Thyroid gland (tissue), 4 donors: ENCODE measurements at regions not wholly inside any gene's neighbourhood (a gene's known extent, or its start where the extent isn't known, plus 50 kb on each side); places are given as distances from the start of the nearest gene placed in this dataset.

Experiments
- CTCF ChIP-seq, 6 experiments: fragments of 200-600 bp in 3 of 6; fragments of 450-650 bp in 3 of 6; sonication (generic) in 3 of 6; IDR thresholded peaks; one replicate each; pipeline ENCODE4 v1.5.1; 2016 to 2019; ENCODE audit warnings: antibody characterized with exemption in 6 of 6, mild to moderate bottlenecking in 2 of 6, inconsistent platforms in 1 of 6, moderate library complexity in 1 of 6
- POLR2A ChIP-seq, 2 donors: fragments of 450-650 bp; IDR thresholded peaks; one replicate each; pipeline ENCODE4 v1.6.1; 2017; ENCODE audit warnings: antibody characterized with exemption in 2 of 2, mild to moderate bottlenecking in 2 of 2, moderate library complexity in 1 of 2

- TF ChIP-seq CTCF (IDR thresholded peaks at IDR 0.05) (no peak), POLR2A (IDR thresholded peaks at IDR 0.05) (no peak)
Measured at GRCh38 chr10:31188792-31189406, 130.1 kb upstream of the ZEB1 start.
